ENCODE measurements at regions not wholly inside any gene's neighbourhood (a gene's known extent, or its start where the extent isn't known, plus 50 kb on each side); places are given as distances from the start of the nearest gene placed in this dataset.

- DNase-seq (ENCODE audit: extremely low spot score, unreplicated experiment) = no peak
- Mint-ChIP-seq H3K27me3 (peaks cover 4% of the 10 kb centered on the region), H3K27ac (no peak overlapping the region), H3K4me3 (no peak overlapping the region), H3K9me3 (peaks cover 4% of the 10 kb centered on the region), H3K4me1 (ENCODE audit: unreplicated experiment) (no peaks in the 10 kb centered on the region), H3K36me3 (no peaks in the 10 kb centered on the region)
- TF ChIP-seq CTCF (conservative IDR thresholded peaks at IDR 0.05) = no peak
Observed at GRCh38 chr1:10852998-10853520, 56.6 kb upstream of the CASZ1 start.

- TF ChIP-seq CTCF (conservative IDR thresholded peaks at IDR 0.05) = no peak
- no peak overlapping the region for H3K27ac Mint-ChIP-seq
- H3K4me1 Mint-ChIP-seq (ENCODE audit: unreplicated experiment) = no peaks in the 10 kb centered on the region
- no peaks in the 10 kb centered on the region for H3K36me3 Mint-ChIP-seq
- DNase-seq (ENCODE audit: extremely low spot score, unreplicated experiment) = no peak
- H3K4me3 Mint-ChIP-seq = no peak overlapping the region
- peaks cover 4% of the 10 kb centered on the region for H3K9me3 Mint-ChIP-seq
- H3K27me3 Mint-ChIP-seq = peaks cover 7% of the 10 kb centered on the region
Observed at GRCh38 chr1:10853701-10854100, 57.3 kb upstream of the CASZ1 start.

- H3K9me3 Mint-ChIP-seq = peaks cover 4% of the 10 kb centered on the region
- H3K4me1 Mint-ChIP-seq (ENCODE audit: unreplicated experiment) = no peaks in the 10 kb centered on the region
- H3K4me3 Mint-ChIP-seq = no peak overlapping the region
- peaks cover 8% of the 10 kb centered on the region for H3K27me3 Mint-ChIP-seq
- no peaks in the 10 kb centered on the region for H3K36me3 Mint-ChIP-seq
- H3K27ac Mint-ChIP-seq = no peak overlapping the region
- TF ChIP-seq CTCF (conservative IDR thresholded peaks at IDR 0.05) = no peak
- no peak for DNase-seq (ENCODE audit: extremely low spot score, unreplicated experiment)
Observed at GRCh38 chr1:10854856-10855459, 58.5 kb upstream of the CASZ1 start.

- Mint-ChIP-seq H3K36me3 (no peaks in the 10 kb centered on the region), H3K27ac (no peak overlapping the region), H3K4me1 (ENCODE audit: unreplicated experiment) (no peaks in the 10 kb centered on the region), H3K27me3 (peaks cover 20% of the 10 kb centered on the region), H3K4me3 (no peak overlapping the region), H3K9me3 (peaks cover 4% of the 10 kb centered on the region)
- no peak for TF ChIP-seq CTCF (conservative IDR thresholded peaks at IDR 0.05)
- DNase-seq (ENCODE audit: extremely low spot score, unreplicated experiment) = no peak
Observed at GRCh38 chr1:10856176-10856683, 59.8 kb upstream of the CASZ1 start.

GRCh38 chr1:10856863-10857598, 60.6 kb upstream of the CASZ1 start:
- no peak for DNase-seq (ENCODE audit: extremely low spot score, unreplicated experiment)
- no peak for TF ChIP-seq CTCF (conservative IDR thresholded peaks at IDR 0.05)
- no peak overlapping the region for H3K4me3 Mint-ChIP-seq
- H3K4me1 Mint-ChIP-seq (ENCODE audit: unreplicated experiment) = peaks cover 2% of the 10 kb centered on the region
- H3K36me3 Mint-ChIP-seq = no peaks in the 10 kb centered on the region
- peaks cover 23% of the 10 kb centered on the region for H3K27me3 Mint-ChIP-seq
- no peak overlapping the region for H3K27ac Mint-ChIP-seq
- peaks cover 4% of the 10 kb centered on the region for H3K9me3 Mint-ChIP-seq
